A673 (cell line): ENCODE measurements at regions not wholly inside any gene's neighbourhood (a gene's known extent, or its start where the extent isn't known, plus 50 kb on each side); places are given as distances from the start of the nearest gene placed in this dataset.

ENCODE experiments used
- BruUV-seq: library from RNA; stranded (reverse); fragments of 400-500 nt; replicated peaks from 2 replicates; lab custom pipeline; 2021; lab: Mats Ljungman, UMichigan
- CTCF ChIA-PET: fragments of 300-600 bp; sonication (Branson Sonifier 250); formaldehyde crosslinking; loops from one replicate; lab custom pipeline; 2022; ENCODE audit warnings: antibody characterized with exemption; lab: Charles Lee
- POLR2A ChIA-PET: fragments of 300-600 bp; sonication (Branson Sonifier 250); formaldehyde crosslinking; loops from one replicate; lab custom pipeline; 2022; ENCODE audit warnings: antibody characterized with exemption; ENCODE audit not compliant: low non-redundant PET; lab: Charles Lee
- DNase-seq: peaks from one replicate; pipeline ENCODE4 v3.0.0-alpha.2; 2015; ENCODE audit warnings: low spot score
- H3K27ac ChIP-seq: fragments of 200-600 bp; sonication (generic); 2 replicates; pipeline ENCODE4 v1.5.1; 2016; ENCODE audit warnings: mixed run types, low read depth, mild to moderate bottlenecking, mixed read lengths, antibody characterized with exemption, low read length; ENCODE audit not compliant: poor library complexity, severe bottlenecking
- H3K27me3 ChIP-seq: fragments of 200-600 bp; sonication (generic); replicated peaks from 2 replicates; pipeline ENCODE4 v1.6.1; 2017; ENCODE audit warnings: mixed run types, low read depth, mild to moderate bottlenecking, mixed read lengths, antibody characterized with exemption, low read length; ENCODE audit not compliant: insufficient read depth, poor library complexity
- H3K36me3 ChIP-seq: fragments of 200-600 bp; sonication (generic); 2 replicates; pipeline ENCODE4 v1.6.1; 2016; ENCODE audit warnings: mixed run types, mild to moderate bottlenecking, mixed read lengths, antibody characterized with exemption, low read length; ENCODE audit not compliant: insufficient read depth, poor library complexity, severe bottlenecking
- H3K4me1 ChIP-seq: fragments of 200-600 bp; sonication (generic); 2 replicates; pipeline ENCODE4 v1.6.1; 2017; ENCODE audit warnings: mixed run types, mild to moderate bottlenecking, mixed read lengths, antibody characterized with exemption, low read length; ENCODE audit not compliant: insufficient read depth, poor library complexity, severe bottlenecking
- H3K4me3 ChIP-seq: fragments of 200-600 bp; sonication (generic); 2 replicates; pipeline ENCODE4 v1.5.1; 2016; ENCODE audit warnings: low read depth, mixed run types, mild to moderate bottlenecking, mixed read lengths, low read length; ENCODE audit not compliant: poor library complexity, severe bottlenecking
- H3K9me3 ChIP-seq: fragments of 200-600 bp; sonication (generic); 2 replicates; pipeline ENCODE4 v1.6.1; 2016; ENCODE audit warnings: mixed run types, low read depth, mild to moderate bottlenecking, mixed read lengths, antibody characterized with exemption, low read length; ENCODE audit not compliant: poor library complexity, severe bottlenecking
- CTCF ChIP-seq: fragments of 300-800, 200-600 bp; sonication (generic); conservative IDR thresholded peaks from 2 replicates; pipeline ENCODE4 v1.5.1; 2017; ENCODE audit warnings: low read depth, mild to moderate bottlenecking, antibody characterized with exemption, low read length, moderate library complexity, mixed read lengths
- EZH2 ChIP-seq: fragments of 200-600 bp; sonication (generic); IDR thresholded peaks from 2 replicates; pipeline ENCODE4 v1.6.1; 2017; ENCODE audit warnings: borderline replicate concordance, low read depth, mild to moderate bottlenecking, mixed read lengths, antibody characterized with exemption, low read length; ENCODE audit not compliant: poor library complexity, severe bottlenecking
- intact Hi-C: fragments of 100-400 bp; cut with micrococcal nuclease; formaldehyde crosslinking; loops from one replicate; pipeline ENCODE4 v1.10.0; 2022; ENCODE audit not compliant: unreplicated experiment

DNA sequence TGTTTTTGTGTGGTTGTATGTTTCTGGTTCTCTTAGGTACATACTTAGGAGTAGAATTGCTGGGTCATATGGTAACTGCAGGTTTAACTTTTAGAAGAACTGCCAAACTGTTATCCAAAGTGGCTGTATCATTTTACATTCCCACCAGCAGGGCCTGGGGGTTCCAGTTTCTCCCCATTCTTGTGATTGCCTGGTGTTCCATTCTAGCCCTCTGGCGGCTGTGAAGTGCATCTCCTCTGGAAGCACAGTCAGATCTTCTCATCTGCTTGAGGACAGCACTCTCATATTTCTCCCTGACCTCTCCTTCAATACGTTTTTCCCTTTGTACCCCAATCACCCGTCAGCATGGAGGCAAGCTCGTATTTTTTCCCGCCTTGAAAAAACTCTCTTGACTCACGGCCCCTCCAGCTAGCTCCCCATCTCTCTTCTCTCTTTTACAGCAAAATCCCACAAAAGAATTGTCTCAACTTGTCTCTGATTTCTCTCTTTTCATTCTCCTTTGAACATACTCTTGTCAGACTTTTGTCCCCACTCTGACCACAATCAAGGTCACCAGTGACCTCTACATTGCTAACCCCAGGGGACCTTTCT is 56.8 kb upstream of the THY1 start:
- no peaks in the 10 kb centered on the region for H3K4me1 ChIP-seq
- CTCF ChIA-PET = interaction anchor here (1.3 kb wide), 1 partner anchor 55 kb away, joined by 4 read pairs; no protein-coding TSS in a partner anchor
- no TSS peak for BruUV-seq
- H3K27me3 ChIP-seq = no peaks in the 10 kb centered on the region
- H3K36me3 ChIP-seq = no peaks in the 10 kb centered on the region
- no peaks in the 10 kb centered on the region for H3K9me3 ChIP-seq
- TF ChIP-seq EZH2 (no peak), CTCF (peak; percentile 68)
- intact Hi-C loops = loop anchor here (2.0 to 5.0 kb wide), 5 partner anchors 55 to 629 kb away; partner anchors contain the start of gene NECTIN1
- peak; percentile 77 for DNase-seq
- H3K4me3 ChIP-seq = no peak overlapping the region
- H3K27ac ChIP-seq = no peak overlapping the region
- POLR2A ChIA-PET = no interaction called here

- intact Hi-C loops = no loop called here
- Histone ChIP-seq H3K4me3 (no peak overlapping the region), H3K27ac (no peak overlapping the region), H3K4me1 (no peaks in the 10 kb centered on the region), H3K9me3 (no peaks in the 10 kb centered on the region), H3K36me3 (no peaks in the 10 kb centered on the region), H3K27me3 (no peaks in the 10 kb centered on the region)
- BruUV-seq = no TSS peak
- TF ChIP-seq CTCF = no peak
- no peak for TF ChIP-seq EZH2
- POLR2A ChIA-PET = no interaction called here
- CTCF ChIA-PET = interaction anchor here (0.6 kb wide), 1 partner anchor 123 kb away, joined by 5 read pairs; no protein-coding TSS in a partner anchor
- peak; percentile 30 for DNase-seq
These were observed 55.8 kb upstream of the THY1 start for GRCh38 chr11:119478711-119479285.

GRCh38 chr11:119476666-119477331 is 53.8 kb upstream of the THY1 start:
- BruUV-seq = no TSS peak
- no peaks in the 10 kb centered on the region for H3K4me1 ChIP-seq
- POLR2A ChIA-PET = no interaction called here
- no peaks in the 10 kb centered on the region for H3K27me3 ChIP-seq
- no peak for DNase-seq
- intact Hi-C loops = no loop called here
- CTCF ChIA-PET = interaction anchor here (3.3 kb wide), 1 partner anchor 138 kb away, joined by 40 read pairs; the partner anchor contains the start of gene C1QTNF5
- no peak for TF ChIP-seq CTCF
- TF ChIP-seq EZH2 = no peak
- H3K27ac ChIP-seq = no peak overlapping the region
- no peak overlapping the region for H3K4me3 ChIP-seq
- no peaks in the 10 kb centered on the region for H3K36me3 ChIP-seq
- H3K9me3 ChIP-seq = no peaks in the 10 kb centered on the region
